H7 (cell line): ENCODE measurements at regions not wholly inside any gene's neighbourhood (a gene's known extent, or its start where the extent isn't known, plus 50 kb on each side); places are given as distances from the start of the nearest gene placed in this dataset.
"Not testable (repeated sequence)": the region's sequence is repeated elsewhere in the genome, so short reads cannot be mapped to it uniquely, and the experiment has no call there.

Experiments used
- DNase-seq: peaks from one replicate; pipeline ENCODE4 v3.0.0; 2012
- H3K27me3 ChIP-seq: 2 replicates; pipeline ENCODE4 v1.6.0; 2011; ENCODE audit warnings: mild to moderate bottlenecking, low read length; ENCODE audit not compliant: control insufficient read depth, insufficient read depth
- H3K36me3 ChIP-seq: replicated peaks from 2 replicates; pipeline ENCODE4 v1.5.1; 2011; ENCODE audit warnings: low read length; ENCODE audit not compliant: control insufficient read depth, insufficient read depth
- H3K4me3 ChIP-seq: 2 replicates; pipeline ENCODE4 v1.5.1; 2011; ENCODE audit warnings: low read depth, mild to moderate bottlenecking, control low read depth, low read length, moderate library complexity; ENCODE audit not compliant: insufficient read depth

DNA sequence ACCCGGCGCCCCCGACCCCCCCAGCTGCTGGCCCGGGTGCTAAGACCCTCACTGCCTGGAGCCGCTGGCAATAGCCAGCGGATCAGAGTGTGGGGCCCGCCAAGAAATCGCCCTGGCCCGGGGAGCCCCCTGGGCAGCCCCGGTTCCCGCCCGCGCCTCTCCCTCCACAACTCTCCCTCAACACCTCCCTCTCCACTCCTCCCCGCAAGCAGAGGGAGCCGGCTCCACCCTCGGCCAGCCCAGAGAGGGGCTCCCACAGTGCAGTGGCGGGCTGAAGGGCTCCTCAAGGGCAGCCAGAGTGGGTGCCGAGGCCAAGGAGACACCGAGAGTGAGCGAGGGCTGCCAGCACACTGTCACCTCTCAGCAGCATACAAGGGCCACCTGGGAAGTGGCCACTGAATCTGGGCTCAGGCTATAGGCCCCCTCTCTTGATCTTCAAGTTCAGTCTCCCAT lies 385.5 kb downstream of the SEC14L1 start:
- H3K36me3 ChIP-seq = no peaks in the 10 kb centered on the region
- DNase-seq = no peak
- H3K4me3 ChIP-seq = no peak overlapping the region
- peaks cover 25% of the 10 kb centered on the region for H3K27me3 ChIP-seq

DNA sequence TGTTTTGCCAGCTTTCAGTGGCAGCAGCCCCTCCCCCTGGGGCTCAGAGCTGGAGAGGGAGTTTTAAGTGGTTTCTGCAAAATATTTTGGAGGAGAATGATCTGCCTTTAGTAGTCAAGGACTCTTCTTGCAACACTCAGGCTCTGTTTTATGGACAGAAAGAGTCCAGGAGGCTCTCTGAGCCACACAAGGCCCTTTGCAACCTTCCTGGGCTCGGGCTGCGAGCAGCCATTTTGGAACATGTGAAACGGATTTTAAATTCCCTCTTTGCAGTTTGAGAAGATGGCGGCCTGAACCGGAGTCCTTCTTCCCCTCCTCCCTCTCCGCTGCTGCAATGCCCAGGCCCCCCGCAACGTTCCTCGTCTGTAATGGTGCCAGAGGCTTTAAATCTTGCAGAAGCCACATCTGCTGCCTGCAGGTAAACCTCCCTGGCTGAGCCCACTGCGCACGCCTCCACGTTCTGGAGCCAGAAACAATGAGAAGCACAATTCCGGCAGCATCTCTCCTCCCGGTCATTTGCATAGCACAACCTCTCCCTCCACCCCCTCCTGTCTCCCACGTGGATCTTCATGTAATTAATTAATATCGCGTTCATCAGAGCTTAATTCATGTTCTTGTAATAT lies 386.1 kb downstream of the SEC14L1 start:
- Histone ChIP-seq H3K4me3 (no peak overlapping the region), H3K27me3 (peaks cover 25% of the 10 kb centered on the region), H3K36me3 (no peaks in the 10 kb centered on the region)
- no peak for DNase-seq

DNA sequence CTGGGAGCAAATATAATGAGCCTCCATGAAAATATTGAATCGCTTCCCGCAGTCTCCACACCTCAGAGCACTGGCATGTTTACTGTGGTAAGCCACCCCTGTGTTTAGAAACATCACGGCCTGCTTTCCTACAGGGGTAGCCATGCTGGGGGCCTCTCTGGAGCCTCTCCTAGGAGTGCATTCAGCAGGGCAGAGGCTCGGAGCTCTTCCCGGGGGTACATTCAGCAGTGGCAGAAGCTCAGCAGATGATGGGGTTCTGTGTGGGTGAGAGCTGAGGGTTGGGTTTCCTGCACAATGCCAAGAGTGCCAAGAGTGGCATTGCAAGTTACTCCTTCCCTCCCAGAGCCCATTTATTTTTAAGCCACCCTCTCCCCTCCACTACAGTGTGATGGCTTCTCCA lies 386.6 kb downstream of the SEC14L1 start:
- no peak for DNase-seq

DNA sequence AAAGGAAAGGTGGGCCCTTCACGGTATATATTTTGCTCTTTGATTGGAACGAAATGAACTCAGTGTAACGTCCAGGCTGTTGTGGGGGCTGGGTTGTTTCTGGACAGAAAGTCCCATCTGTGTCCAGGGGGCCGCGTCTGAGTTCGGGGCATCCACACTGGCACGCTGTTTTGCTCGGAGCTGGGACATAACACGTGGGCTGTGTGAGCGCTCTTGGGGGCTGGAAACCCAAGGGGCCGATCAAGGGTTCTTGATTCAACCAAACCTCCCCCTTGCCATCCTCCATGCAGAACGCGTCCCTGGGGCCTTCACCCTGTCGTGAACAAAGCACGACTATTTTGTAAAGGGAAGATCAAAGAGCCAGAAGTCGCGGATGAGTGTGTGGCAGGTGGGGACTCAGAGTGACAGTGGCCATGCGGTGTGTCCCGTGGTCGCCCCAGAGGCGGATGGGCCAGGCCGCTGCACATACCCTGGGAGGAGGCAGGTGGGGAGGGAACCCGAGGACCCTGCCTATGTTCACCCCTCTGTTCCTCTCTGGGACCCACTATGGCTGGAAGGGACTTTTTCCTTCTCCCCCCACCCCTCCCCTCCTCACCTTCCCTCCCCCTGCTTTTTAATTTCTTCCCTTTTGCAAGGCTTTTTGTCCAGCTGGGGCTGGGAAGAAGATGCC lies 387.2 kb downstream of the SEC14L1 start:
- H3K4me3 ChIP-seq = peak overlapping the region; percentile 59
- H3K36me3 ChIP-seq = no peaks in the 10 kb centered on the region
- H3K27me3 ChIP-seq = peaks cover 25% of the 10 kb centered on the region
- peak; percentile 66 for DNase-seq

More for the DNA sequence above, 386.6 kb downstream of the SEC14L1 start:
- H3K4me3 ChIP-seq = no peak overlapping the region
- no peaks in the 10 kb centered on the region for H3K36me3 ChIP-seq
- peaks cover 25% of the 10 kb centered on the region for H3K27me3 ChIP-seq

DNA sequence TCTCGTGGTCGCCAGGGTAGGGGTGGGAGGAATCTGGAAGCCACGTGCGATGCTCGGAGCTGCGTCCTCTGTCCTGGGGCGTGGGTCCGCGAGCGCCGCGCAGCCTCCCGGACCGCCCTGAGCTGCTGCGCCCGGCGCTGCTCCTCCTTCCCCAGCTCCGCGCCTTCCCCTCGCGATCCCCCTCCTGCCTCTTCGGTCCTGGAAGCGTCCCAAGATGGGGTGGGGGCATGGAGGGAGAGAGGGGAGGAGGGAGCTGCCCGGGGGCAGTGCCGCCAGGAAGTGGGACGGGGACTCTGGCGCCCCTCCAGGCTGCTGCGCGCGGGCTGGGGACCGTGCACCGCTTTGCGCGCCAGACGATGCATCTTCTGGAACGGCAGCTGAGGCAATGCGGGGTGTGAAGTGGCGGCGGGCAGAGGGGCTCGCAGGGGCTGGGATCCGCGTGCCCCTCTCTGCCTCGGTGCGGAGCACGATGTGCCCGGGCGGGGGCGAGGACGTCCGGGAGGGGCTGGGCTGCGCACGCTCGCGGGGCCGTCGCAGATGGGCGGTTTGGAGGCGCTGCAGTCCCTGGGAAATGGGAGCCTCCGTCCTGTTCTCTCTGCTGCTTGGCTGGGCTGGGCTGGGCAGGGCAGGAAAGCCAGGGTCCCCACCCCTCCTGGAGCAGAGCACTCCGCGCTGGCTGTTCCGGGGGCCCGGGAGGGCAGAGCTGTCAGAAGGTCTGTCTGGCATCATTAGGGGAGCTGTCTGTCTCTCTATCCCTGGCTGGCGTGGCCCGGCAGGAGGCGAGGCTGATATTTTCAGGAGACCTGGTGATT lies 388.0 kb downstream of the SEC14L1 start:
- DNase-seq = peak; percentile 94
- Histone ChIP-seq H3K4me3 (peak overlapping the region; percentile 59), H3K27me3 (peaks cover 25% of the 10 kb centered on the region), H3K36me3 (no peaks in the 10 kb centered on the region)

DNA sequence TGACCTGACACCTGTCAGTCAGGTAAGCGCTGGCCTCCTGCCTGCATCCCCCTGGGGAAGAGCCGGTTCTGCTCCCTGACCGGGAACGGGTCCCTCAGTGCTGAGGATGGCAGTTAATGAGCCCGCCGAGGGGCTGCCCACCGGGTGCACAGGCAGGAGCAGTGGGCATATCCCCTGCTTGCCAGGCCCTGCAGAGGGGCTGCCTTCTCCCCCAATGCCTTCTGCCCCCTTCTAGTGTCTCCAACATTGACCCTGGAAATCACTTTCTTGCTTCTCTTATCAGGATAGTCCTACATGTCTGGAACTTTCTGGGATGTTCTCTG lies 388.5 kb downstream of the SEC14L1 start:
- H3K36me3 ChIP-seq = no peaks in the 10 kb centered on the region
- DNase-seq = no peak
- H3K4me3 ChIP-seq = peak overlapping the region; percentile 59
- H3K27me3 ChIP-seq = peaks cover 25% of the 10 kb centered on the region

DNA sequence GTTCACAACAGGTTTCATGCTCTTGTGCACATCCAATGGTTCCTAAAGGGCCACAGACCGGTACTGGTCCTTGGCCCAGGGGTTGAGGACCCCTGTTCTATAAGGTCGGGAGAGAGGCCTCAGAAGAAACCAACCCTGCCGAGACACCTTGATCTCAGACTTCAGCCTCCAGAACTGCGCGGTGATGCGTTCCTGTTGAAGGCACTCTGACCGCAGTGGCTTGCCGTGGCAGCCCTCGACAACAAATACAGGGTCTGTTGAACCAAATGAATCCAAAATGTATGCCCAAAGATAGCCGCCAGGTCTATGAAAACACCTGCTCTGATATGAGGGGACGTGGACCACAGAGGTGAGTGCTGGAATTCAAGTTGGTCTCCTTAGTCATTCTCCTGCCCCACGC lies 389.8 kb downstream of the SEC14L1 start:
- Histone ChIP-seq H3K36me3 (no peaks in the 10 kb centered on the region), H3K4me3 (no peak overlapping the region), H3K27me3 (peaks cover 25% of the 10 kb centered on the region)
- DNase-seq = no peak

DNA sequence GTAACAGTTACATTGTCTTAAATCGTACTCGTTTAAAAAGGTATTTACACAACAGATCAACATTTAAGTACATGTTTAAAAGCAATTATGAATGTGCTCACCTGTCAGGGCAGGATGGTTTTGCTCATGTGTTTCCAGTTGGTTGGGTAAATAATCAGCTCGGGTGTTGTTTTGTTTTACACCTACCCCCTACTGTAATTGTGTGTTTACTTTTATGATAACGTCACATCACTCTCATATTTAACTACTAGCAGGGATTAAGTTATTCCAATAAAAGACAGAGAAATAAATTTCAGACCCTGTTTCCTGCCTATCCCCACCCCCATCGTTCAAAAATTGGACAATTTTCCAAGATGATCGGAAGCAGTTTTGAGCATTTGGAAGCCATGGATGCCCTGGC lies 390.2 kb downstream of the SEC14L1 start:
- H3K36me3 ChIP-seq = no peaks in the 10 kb centered on the region
- H3K27me3 ChIP-seq = peaks cover 25% of the 10 kb centered on the region

DNA sequence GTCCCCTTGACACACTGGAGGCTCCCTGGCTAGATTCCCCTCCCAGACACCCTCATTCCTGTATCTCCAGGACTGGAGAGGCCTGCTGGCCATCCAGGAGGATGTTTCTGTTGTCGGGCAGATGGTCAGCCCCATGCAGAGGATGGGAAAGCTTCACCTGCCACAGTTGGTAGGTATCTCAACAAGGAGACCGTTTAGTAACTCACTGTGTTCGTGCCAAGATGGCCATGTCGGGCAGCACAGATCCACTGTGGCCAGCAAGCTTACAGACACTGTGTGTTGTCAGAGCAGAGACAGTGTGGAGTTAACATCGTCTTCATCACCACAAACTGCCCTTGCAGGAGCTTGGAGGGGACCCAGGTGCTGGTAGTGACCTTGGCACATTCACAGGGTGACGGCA lies 390.9 kb downstream of the SEC14L1 start:
- no peak overlapping the region for H3K4me3 ChIP-seq
- DNase-seq = no peak
- H3K36me3 ChIP-seq = no peaks in the 10 kb centered on the region
- H3K27me3 ChIP-seq = peaks cover 25% of the 10 kb centered on the region

More for the DNA sequence above, 390.2 kb downstream of the SEC14L1 start:
- no peak for DNase-seq
- no peak overlapping the region for H3K4me3 ChIP-seq

DNA sequence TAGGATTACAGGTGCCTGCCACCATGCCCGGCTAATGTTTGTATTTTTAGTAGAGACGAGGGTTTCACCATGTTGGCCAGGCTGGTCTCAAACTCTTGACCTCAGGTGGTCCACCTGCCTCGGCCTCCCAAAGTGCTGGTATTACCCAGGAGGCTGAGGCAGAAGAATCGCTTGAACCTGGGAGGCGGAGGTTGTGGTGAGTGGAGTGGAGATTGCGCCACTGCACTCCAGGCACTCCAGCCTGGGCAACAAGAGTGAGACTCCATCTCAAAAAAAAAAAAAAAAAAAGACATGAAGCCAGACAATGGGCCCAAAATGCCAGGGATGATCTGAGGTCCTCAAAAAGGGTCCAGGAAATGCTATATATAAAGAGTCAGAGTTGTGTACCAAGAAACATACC lies 392.9 kb downstream of the SEC14L1 start:
- peaks cover 12% of the 10 kb centered on the region for H3K27me3 ChIP-seq
- H3K4me3 ChIP-seq, H3K36me3 ChIP-seq, DNase-seq: not testable (repeated sequence)

DNA sequence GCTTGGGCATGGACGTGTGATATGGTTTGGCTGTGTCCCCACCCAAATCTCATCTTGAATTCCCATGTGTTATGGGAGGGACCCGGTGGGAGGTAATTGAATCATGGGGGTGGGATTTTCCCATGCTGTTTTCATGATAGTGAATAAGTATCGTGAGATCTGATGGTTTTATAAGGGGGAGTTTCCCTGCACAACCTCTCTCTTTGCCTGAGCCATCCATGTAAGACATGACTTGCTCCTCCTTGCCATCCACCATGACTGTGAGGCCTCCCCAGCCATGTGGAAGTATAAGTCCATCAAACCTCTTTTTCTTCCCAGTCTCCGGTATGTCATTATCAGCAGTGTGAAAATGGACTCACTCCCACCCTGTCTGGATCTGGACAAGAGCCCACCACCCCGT lies 393.4 kb downstream of the SEC14L1 start:
- Histone ChIP-seq H3K36me3 (no peaks in the 10 kb centered on the region), H3K4me3 (no peak overlapping the region), H3K27me3 (peaks cover 7% of the 10 kb centered on the region)
- DNase-seq = no peak

DNA sequence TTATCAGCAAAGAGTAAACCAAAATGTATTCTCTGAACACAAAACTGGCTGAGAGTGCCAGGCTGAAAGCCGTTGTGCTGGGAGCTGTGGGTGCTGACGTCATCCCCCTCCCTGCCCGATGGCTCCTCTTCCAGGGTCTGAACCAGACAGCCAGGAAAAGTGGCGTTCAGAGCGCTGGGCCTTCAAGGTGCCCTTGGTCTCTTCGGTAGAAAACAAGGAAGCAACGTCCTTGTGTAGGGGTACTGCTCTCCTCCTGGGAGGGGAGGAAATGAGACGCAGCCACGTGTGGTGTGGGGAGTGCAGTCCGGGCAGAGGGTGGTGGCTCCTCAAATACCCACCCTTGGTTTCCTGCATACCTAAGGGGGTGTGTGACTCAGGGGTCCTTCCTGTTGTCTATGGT lies 394.7 kb downstream of the SEC14L1 start:
- no peaks in the 10 kb centered on the region for H3K36me3 ChIP-seq
- DNase-seq = no peak
- no peak overlapping the region for H3K4me3 ChIP-seq
- peaks cover 1% of the 10 kb centered on the region; the same call in 1 of the 2 replicates for H3K27me3 ChIP-seq

DNA sequence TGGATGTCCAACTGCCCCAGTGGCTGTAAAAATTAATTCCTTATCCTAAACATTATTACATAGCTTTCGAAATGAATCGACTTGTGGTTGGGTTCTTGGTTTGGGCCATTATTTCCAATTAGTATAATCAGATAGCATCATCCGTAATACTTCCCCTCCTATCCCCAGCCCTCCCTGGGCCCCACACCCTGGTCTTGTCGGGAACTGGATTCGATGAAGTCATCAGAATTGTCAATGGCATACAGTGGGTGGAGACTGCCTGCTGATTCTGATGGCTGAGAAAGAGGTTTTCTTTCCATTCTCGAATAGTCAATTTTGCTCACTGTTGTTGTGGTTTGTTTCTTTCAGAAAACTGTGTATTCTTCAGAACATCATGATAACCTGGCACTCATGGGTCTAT lies 395.1 kb downstream of the SEC14L1 start:
- Histone ChIP-seq H3K27me3 (peaks cover 3% of the 10 kb centered on the region; the same call in 1 of the 2 replicates), H3K36me3 (no peaks in the 10 kb centered on the region), H3K4me3 (no peak overlapping the region)
- no peak for DNase-seq

DNA sequence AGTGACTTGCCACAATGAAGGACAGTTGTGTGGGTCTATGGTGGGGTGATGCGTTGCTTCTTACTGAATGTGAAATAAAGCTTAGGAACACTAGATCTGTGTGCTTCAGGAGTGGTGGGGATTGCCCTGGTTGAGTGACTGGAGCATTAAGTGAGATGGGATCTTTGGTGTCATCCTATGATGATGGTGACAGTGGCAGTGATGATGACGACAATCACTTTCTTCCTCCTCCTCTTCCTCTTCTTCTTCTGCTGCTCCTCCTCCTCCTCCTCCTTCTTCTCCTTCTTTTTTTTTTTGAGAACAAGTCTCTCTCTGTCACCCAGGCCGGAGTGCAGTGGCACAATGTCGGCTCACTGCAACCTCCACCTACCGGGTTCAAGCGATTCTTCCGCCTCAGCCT lies 396.8 kb downstream of the SEC14L1 start:
- Histone ChIP-seq H3K4me3 (no peak overlapping the region), H3K36me3 (no peaks in the 10 kb centered on the region), H3K27me3 (peaks cover 3% of the 10 kb centered on the region; the same call in 1 of the 2 replicates)
- DNase-seq = no peak

DNA sequence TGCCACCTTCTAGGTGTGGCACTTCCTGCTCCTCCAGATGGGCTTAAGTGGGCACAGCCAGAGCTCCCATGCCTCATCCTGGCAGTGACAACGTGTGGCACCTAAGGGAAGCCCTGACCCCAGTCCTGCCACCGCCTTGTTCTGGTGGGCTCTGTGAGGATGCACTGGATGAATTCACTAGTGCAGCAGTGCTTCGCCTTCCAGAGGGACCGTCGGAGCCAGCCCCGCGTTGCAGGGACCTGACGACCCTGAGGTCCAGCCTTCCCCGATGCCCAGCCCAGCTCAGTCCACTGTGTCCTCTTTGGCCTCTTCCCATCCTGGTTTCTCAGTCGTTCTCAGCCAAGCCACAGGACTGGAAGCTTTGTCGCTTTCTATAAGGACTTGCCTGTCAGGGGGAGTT lies 399.8 kb downstream of the SEC14L1 start:
- no peaks in the 10 kb centered on the region for H3K36me3 ChIP-seq
- DNase-seq = no peak
- H3K4me3 ChIP-seq = no peak overlapping the region
- H3K27me3 ChIP-seq = peaks cover 3% of the 10 kb centered on the region; the same call in 1 of the 2 replicates
